ENCODE measurements at regions not wholly inside any gene's neighbourhood (a gene's known extent, or its start where the extent isn't known, plus 50 kb on each side); places are given as distances from the start of the nearest gene placed in this dataset.

- no peaks in the 10 kb centered on the region for H3K79me2 ChIP-seq (ENCODE audit: insufficient read depth)
- H2AFZ ChIP-seq, result no peak overlapping the region
- peak; percentile 63 for DNase-seq
- no peak overlapping the region for H3K4me2 ChIP-seq (ENCODE audit: unreplicated experiment)
- TF ChIP-seq EZH2 (IDR thresholded peaks at IDR 0.05; ENCODE audit: insufficient read depth, poor library complexity, severe bottlenecking), result no peak
- TF ChIP-seq EZH2phosphoT487 (IDR thresholded peaks at IDR 0.05; ENCODE audit: insufficient read depth, low read depth), result no peak
- no peaks in the 10 kb centered on the region for H3K36me3 ChIP-seq (ENCODE audit: low read depth)
- H4K20me1 ChIP-seq (ENCODE audit: insufficient read depth), result no peaks in the 10 kb centered on the region
- WGBS, 2 experiments (ENCODE audit: low coverage in 1 of 2, low lambda C conversion rate in 2 of 2, missing lambda C conversion rate in 2 of 2), result 49 to 53% methylated on average over 2 of the region's 2 CpGs
- H3K4me1 ChIP-seq (ENCODE audit: insufficient read depth), result peaks cover 15% of the 10 kb centered on the region
- no peak overlapping the region for H3K4me3 ChIP-seq
- no peaks in the 10 kb centered on the region for H3K9me2 ChIP-seq (ENCODE audit: insufficient read depth)
- H3K9me3 ChIP-seq (ENCODE audit: low read depth), result no peaks in the 10 kb centered on the region
- in situ Hi-C loops (cut with MboI), result no loop called here
- no peak overlapping the region for H3K27ac ChIP-seq
- no peaks in the 10 kb centered on the region for H3K27me3 ChIP-seq (replicated peaks; ENCODE audit: insufficient read depth)
- no peaks in the 10 kb centered on the region for H3F3A ChIP-seq (ENCODE audit: insufficient read depth)
- no peak overlapping the region for H3K9ac ChIP-seq
These were observed 95.0 kb upstream of the GALNT15 start for GRCh38 chr3:16079519-16079918.

- no peak overlapping the region for H3K9ac ChIP-seq
- H3K4me1 ChIP-seq (ENCODE audit: insufficient read depth), result peaks cover 21% of the 10 kb centered on the region
- no peaks in the 10 kb centered on the region for H3K9me3 ChIP-seq (ENCODE audit: low read depth)
- no peaks in the 10 kb centered on the region for H3K9me2 ChIP-seq (ENCODE audit: insufficient read depth)
- H4K20me1 ChIP-seq (ENCODE audit: insufficient read depth), result no peaks in the 10 kb centered on the region
- WGBS, 2 experiments (ENCODE audit: low coverage in 1 of 2, low lambda C conversion rate in 2 of 2, missing lambda C conversion rate in 2 of 2), result 73 to 83% methylated on average over 3 of the region's 3 CpGs
- no peak overlapping the region for H3K27ac ChIP-seq
- no peaks in the 10 kb centered on the region for H3K27me3 ChIP-seq (replicated peaks; ENCODE audit: insufficient read depth)
- TF ChIP-seq EZH2phosphoT487 (IDR thresholded peaks at IDR 0.05; ENCODE audit: insufficient read depth, low read depth), result no peak
- TF ChIP-seq EZH2 (IDR thresholded peaks at IDR 0.05; ENCODE audit: insufficient read depth, poor library complexity, severe bottlenecking), result no peak
- no peaks in the 10 kb centered on the region for H3F3A ChIP-seq (ENCODE audit: insufficient read depth)
- no peak overlapping the region for H3K4me2 ChIP-seq (ENCODE audit: unreplicated experiment)
- H2AFZ ChIP-seq, result no peak overlapping the region
- H3K79me2 ChIP-seq (ENCODE audit: insufficient read depth), result no peaks in the 10 kb centered on the region
- H3K4me3 ChIP-seq, result no peak overlapping the region
- in situ Hi-C loops (cut with MboI), result no loop called here
- H3K36me3 ChIP-seq (ENCODE audit: low read depth), result no peaks in the 10 kb centered on the region
- DNase-seq, result no peak
These were observed 92.8 kb upstream of the GALNT15 start for GRCh38 chr3:16081661-16082060.

GRCh38 chr3:16084887-16085286 lies 89.6 kb upstream of the GALNT15 start:
- H3K4me3 ChIP-seq, result no peak overlapping the region
- DNase-seq, result peak; percentile 47
- H3K4me1 ChIP-seq (ENCODE audit: insufficient read depth), result peaks cover 32% of the 10 kb centered on the region
- no peaks in the 10 kb centered on the region for H3K9me3 ChIP-seq (ENCODE audit: low read depth)
- no peaks in the 10 kb centered on the region for H3K79me2 ChIP-seq (ENCODE audit: insufficient read depth)
- H3K27me3 ChIP-seq (replicated peaks; ENCODE audit: insufficient read depth), result no peaks in the 10 kb centered on the region
- 52% methylated on average over 4 of the region's 4 CpGs for WGBS, 2 experiments (ENCODE audit: low coverage in 1 of 2, low lambda C conversion rate in 2 of 2, missing lambda C conversion rate in 2 of 2)
- H3K36me3 ChIP-seq (ENCODE audit: low read depth), result no peaks in the 10 kb centered on the region
- H3K9me2 ChIP-seq (ENCODE audit: insufficient read depth), result no peaks in the 10 kb centered on the region
- H4K20me1 ChIP-seq (ENCODE audit: insufficient read depth), result no peaks in the 10 kb centered on the region
- no peak overlapping the region for H3K9ac ChIP-seq
- no peak for TF ChIP-seq EZH2phosphoT487 (IDR thresholded peaks at IDR 0.05; ENCODE audit: insufficient read depth, low read depth)
- no peak for TF ChIP-seq EZH2 (IDR thresholded peaks at IDR 0.05; ENCODE audit: insufficient read depth, poor library complexity, severe bottlenecking)
- no peak overlapping the region for H2AFZ ChIP-seq
- in situ Hi-C loops (cut with MboI), result no loop called here
- peak overlapping the region; percentile 14 for H3K4me2 ChIP-seq (ENCODE audit: unreplicated experiment)
- H3K27ac ChIP-seq, result no peak overlapping the region
- H3F3A ChIP-seq (ENCODE audit: insufficient read depth), result peaks cover 13% of the 10 kb centered on the region

GRCh38 chr3:16085410-16085809 lies 89.1 kb upstream of the GALNT15 start:
- Histone ChIP-seq H3K36me3 (ENCODE audit: low read depth) (no peaks in the 10 kb centered on the region), H3F3A (ENCODE audit: insufficient read depth) (peaks cover 17% of the 10 kb centered on the region), H3K4me2 (ENCODE audit: unreplicated experiment) (peak overlapping the region; percentile 14), H3K79me2 (ENCODE audit: insufficient read depth) (no peaks in the 10 kb centered on the region), H3K4me1 (ENCODE audit: insufficient read depth) (peaks cover 36% of the 10 kb centered on the region), H3K9me3 (ENCODE audit: low read depth) (no peaks in the 10 kb centered on the region), H3K9ac (no peak overlapping the region), H4K20me1 (ENCODE audit: insufficient read depth) (no peaks in the 10 kb centered on the region), H2AFZ (no peak overlapping the region), H3K4me3 (no peak overlapping the region), H3K9me2 (ENCODE audit: insufficient read depth) (no peaks in the 10 kb centered on the region), H3K27ac (no peak overlapping the region), H3K27me3 (replicated peaks; ENCODE audit: insufficient read depth) (no peaks in the 10 kb centered on the region)
- TF ChIP-seq EZH2 (IDR thresholded peaks at IDR 0.05; ENCODE audit: insufficient read depth, poor library complexity, severe bottlenecking) (no peak), EZH2phosphoT487 (IDR thresholded peaks at IDR 0.05; ENCODE audit: insufficient read depth, low read depth) (no peak)
- DNase-seq, result no peak
- 21 to 22% methylated on average over 4 of the region's 4 CpGs for WGBS, 2 experiments (ENCODE audit: low coverage in 1 of 2, low lambda C conversion rate in 2 of 2, missing lambda C conversion rate in 2 of 2)
- in situ Hi-C loops (cut with MboI), result no loop called here

All from GM23248 (cell line).